ENCODE measurements at regions not wholly inside any gene's neighbourhood (a gene's known extent, or its start where the extent isn't known, plus 50 kb on each side); places are given as distances from the start of the nearest gene placed in this dataset.

DNA sequence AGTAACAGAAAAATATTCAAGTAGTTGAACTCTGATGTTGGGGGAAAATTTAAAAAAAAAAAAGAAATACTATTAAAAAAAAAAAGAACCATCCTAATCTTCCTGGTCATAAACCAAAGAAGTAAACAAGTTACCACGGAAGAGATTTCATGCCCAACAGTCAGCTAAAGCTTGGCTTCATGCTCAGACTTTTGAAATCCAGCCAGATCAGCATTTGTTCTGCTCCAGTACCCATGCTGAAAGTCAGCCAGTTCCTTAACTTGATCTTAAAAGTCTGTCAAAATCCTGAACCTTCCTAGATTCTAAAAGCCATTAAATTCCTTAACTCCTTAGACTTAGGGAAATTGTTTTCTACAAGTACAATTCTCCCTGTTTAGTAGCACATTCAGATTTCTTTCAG lies 908.7 kb upstream of the CDH9 start:
- ATAC-seq = no peak
- TF ChIP-seq ZC3H10 (CRISPR knock-in tag; IDR thresholded peaks at IDR 0.05) (no peak), ESRRG (CRISPR knock-in tag; IDR thresholded peaks at IDR 0.05) (no peak), ZNF8 (CRISPR knock-in tag; IDR thresholded peaks at IDR 0.05) (no peak), OSR1 (CRISPR knock-in tag; IDR thresholded peaks at IDR 0.05) (no peak), ZNF565 (CRISPR knock-in tag; conservative IDR thresholded peaks at IDR 0.05; ENCODE audit: low read depth) (no peak), GLIS3 (CRISPR knock-in tag; IDR thresholded peaks at IDR 0.05) (no peak), CSDC2 (CRISPR knock-in tag; IDR thresholded peaks at IDR 0.05) (no peak), TCF4 (CRISPR knock-in tag; IDR thresholded peaks at IDR 0.05; ENCODE audit: borderline replicate concordance) (no peak), ZNF70 (CRISPR knock-in tag; IDR thresholded peaks at IDR 0.05) (no peak), ISL1 (CRISPR knock-in tag; IDR thresholded peaks at IDR 0.05) (no peak), ZFP3 (CRISPR knock-in tag; IDR thresholded peaks at IDR 0.05) (no peak), TOX (CRISPR knock-in tag; IDR thresholded peaks at IDR 0.05; ENCODE audit: borderline replicate concordance) (no peak)
- TF ChIP-seq, protein P1, sequence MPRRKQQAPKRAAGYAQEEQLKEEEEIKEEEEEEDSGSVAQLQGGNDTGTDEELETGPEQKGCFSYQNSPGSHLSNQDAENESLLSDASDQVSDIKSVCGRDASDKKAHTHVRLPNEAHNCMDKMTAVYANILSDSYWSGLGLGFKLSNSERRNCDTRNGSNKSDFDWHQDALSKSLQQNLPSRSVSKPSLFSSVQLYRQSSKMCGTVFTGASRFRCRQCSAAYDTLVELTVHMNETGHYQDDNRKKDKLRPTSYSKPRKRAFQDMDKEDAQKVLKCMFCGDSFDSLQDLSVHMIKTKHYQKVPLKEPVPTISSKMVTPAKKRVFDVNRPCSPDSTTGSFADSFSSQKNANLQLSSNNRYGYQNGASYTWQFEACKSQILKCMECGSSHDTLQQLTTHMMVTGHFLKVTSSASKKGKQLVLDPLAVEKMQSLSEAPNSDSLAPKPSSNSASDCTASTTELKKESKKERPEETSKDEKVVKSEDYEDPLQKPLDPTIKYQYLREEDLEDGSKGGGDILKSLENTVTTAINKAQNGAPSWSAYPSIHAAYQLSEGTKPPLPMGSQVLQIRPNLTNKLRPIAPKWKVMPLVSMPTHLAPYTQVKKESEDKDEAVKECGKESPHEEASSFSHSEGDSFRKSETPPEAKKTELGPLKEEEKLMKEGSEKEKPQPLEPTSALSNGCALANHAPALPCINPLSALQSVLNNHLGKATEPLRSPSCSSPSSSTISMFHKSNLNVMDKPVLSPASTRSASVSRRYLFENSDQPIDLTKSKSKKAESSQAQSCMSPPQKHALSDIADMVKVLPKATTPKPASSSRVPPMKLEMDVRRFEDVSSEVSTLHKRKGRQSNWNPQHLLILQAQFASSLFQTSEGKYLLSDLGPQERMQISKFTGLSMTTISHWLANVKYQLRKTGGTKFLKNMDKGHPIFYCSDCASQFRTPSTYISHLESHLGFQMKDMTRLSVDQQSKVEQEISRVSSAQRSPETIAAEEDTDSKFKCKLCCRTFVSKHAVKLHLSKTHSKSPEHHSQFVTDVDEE (CRISPR knock-in tag; IDR thresholded peaks at IDR 0.05) = no peak
- TF ChIP-seq, protein P2, sequence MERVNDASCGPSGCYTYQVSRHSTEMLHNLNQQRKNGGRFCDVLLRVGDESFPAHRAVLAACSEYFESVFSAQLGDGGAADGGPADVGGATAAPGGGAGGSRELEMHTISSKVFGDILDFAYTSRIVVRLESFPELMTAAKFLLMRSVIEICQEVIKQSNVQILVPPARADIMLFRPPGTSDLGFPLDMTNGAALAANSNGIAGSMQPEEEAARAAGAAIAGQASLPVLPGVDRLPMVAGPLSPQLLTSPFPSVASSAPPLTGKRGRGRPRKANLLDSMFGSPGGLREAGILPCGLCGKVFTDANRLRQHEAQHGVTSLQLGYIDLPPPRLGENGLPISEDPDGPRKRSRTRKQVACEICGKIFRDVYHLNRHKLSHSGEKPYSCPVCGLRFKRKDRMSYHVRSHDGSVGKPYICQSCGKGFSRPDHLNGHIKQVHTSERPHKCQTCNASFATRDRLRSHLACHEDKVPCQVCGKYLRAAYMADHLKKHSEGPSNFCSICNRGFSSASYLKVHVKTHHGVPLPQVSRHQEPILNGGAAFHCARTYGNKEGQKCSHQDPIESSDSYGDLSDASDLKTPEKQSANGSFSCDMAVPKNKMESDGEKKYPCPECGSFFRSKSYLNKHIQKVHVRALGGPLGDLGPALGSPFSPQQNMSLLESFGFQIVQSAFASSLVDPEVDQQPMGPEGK (CRISPR knock-in tag; IDR thresholded peaks at IDR 0.05; ENCODE audit: borderline replicate concordance) = no peak
- TF ChIP-seq, protein P3, sequence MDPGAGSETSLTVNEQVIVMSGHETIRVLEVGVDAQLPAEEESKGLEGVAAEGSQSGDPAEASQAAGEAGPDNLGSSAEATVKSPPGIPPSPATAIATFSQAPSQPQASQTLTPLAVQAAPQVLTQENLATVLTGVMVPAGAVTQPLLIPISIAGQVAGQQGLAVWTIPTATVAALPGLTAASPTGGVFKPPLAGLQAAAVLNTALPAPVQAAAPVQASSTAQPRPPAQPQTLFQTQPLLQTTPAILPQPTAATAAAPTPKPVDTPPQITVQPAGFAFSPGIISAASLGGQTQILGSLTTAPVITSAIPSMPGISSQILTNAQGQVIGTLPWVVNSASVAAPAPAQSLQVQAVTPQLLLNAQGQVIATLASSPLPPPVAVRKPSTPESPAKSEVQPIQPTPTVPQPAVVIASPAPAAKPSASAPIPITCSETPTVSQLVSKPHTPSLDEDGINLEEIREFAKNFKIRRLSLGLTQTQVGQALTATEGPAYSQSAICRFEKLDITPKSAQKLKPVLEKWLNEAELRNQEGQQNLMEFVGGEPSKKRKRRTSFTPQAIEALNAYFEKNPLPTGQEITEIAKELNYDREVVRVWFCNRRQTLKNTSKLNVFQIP (CRISPR knock-in tag; IDR thresholded peaks at IDR 0.05; ENCODE audit: borderline replicate concordance, low read depth) = no peak
- TF ChIP-seq, protein P4, sequence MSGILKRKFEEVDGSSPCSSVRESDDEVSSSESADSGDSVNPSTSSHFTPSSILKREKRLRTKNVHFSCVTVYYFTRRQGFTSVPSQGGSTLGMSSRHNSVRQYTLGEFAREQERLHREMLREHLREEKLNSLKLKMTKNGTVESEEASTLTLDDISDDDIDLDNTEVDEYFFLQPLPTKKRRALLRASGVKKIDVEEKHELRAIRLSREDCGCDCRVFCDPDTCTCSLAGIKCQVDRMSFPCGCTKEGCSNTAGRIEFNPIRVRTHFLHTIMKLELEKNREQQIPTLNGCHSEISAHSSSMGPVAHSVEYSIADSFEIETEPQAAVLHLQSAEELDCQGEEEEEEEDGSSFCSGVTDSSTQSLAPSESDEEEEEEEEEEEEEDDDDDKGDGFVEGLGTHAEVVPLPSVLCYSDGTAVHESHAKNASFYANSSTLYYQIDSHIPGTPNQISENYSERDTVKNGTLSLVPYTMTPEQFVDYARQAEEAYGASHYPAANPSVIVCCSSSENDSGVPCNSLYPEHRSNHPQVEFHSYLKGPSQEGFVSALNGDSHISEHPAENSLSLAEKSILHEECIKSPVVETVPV (CRISPR knock-in tag; IDR thresholded peaks at IDR 0.05) = no peak
- TF ChIP-seq, protein P5, sequence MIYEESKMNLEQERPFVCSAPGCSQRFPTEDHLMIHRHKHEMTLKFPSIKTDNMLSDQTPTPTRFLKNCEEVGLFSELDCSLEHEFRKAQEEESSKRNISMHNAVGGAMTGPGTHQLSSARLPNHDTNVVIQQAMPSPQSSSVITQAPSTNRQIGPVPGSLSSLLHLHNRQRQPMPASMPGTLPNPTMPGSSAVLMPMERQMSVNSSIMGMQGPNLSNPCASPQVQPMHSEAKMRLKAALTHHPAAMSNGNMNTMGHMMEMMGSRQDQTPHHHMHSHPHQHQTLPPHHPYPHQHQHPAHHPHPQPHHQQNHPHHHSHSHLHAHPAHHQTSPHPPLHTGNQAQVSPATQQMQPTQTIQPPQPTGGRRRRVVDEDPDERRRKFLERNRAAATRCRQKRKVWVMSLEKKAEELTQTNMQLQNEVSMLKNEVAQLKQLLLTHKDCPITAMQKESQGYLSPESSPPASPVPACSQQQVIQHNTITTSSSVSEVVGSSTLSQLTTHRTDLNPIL (CRISPR knock-in tag; IDR thresholded peaks at IDR 0.05; ENCODE audit: low read depth) = no peak

DNA sequence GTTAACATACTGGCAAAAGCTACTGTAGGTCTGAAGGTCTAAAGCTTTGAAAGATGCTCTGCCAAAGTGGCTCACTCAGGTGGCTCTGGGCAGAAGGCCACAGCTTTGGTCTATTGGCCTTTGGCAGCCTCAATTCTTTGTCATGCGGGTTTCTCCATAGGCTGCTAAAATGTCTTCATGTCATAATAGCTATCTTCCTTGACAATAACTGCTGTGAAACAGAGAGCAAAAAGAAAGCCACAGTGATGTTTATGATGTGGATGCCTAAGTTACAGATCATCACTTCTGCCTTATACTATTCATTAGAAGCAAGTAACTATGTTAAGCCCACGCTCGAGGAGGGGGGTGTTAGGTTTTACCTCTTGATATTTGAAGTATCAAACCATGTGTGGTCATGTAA lies 906.1 kb upstream of the CDH9 start:
- no peak for ATAC-seq
- TF ChIP-seq SNAI2 (CRISPR knock-in tag; IDR thresholded peaks at IDR 0.05) (no peak), OSR1 (CRISPR knock-in tag; IDR thresholded peaks at IDR 0.05) (no peak)

DNA sequence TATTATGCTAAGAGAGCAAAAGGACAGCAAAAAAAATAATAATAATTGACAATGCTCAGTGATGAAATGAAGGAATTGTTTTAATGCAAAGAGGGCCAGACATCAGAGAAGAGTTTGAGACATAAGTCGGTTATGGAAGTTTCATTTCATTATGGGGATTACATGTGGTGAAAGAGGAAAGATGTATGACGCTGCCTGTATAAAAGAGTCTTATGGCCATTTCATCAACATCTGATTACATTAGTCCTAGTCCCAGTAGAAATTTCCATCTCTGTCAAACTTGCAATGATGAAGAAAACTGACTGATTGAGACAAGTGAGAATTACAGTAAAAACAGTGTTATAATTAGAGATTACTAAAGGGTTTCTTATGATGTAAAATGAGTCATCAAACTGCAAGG lies 900.6 kb upstream of the CDH9 start:
- no peak for ATAC-seq
- TF ChIP-seq, protein P5 (CRISPR knock-in tag; IDR thresholded peaks at IDR 0.05; ENCODE audit: low read depth) = no peak

DNA sequence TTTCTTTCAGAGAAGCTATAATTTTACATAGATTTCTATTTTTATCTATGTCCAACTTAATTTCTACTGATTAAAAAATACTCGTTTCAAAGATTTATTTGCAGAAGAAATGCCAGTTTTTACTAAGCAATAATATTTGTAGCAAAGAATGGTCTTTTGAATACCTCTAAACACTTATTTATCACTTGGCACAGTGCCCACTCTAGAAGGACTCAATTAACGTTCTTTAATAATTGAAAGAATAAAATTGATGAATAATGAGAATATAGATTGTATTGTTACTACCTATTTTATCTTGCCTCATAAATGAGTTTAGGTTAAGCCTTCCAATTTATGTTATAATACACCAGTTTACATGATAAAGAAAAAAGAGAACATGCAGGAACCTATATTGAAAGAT lies 889.7 kb upstream of the CDH9 start:
- no peak for ATAC-seq
- TF ChIP-seq BACH2 (CRISPR knock-in tag; IDR thresholded peaks at IDR 0.05; ENCODE audit: borderline replicate concordance) (no peak), ZFP3 (CRISPR knock-in tag; IDR thresholded peaks at IDR 0.05) (no peak), TOX (CRISPR knock-in tag; IDR thresholded peaks at IDR 0.05; ENCODE audit: borderline replicate concordance) (no peak), GLIS3 (CRISPR knock-in tag; IDR thresholded peaks at IDR 0.05) (no peak), ZNF565 (CRISPR knock-in tag; conservative IDR thresholded peaks at IDR 0.05; ENCODE audit: low read depth) (no peak), RARB (CRISPR knock-in tag; IDR thresholded peaks at IDR 0.05) (no peak), ESRRG (CRISPR knock-in tag; IDR thresholded peaks at IDR 0.05) (no peak), ZFP30 (CRISPR knock-in tag; IDR thresholded peaks at IDR 0.05) (no peak), ZNF70 (CRISPR knock-in tag; IDR thresholded peaks at IDR 0.05) (no peak)
- TF ChIP-seq, protein P4 (CRISPR knock-in tag; IDR thresholded peaks at IDR 0.05) = no peak
- TF ChIP-seq, protein P5 (CRISPR knock-in tag; IDR thresholded peaks at IDR 0.05; ENCODE audit: low read depth) = no peak
- TF ChIP-seq, protein P3 (CRISPR knock-in tag; IDR thresholded peaks at IDR 0.05; ENCODE audit: borderline replicate concordance, low read depth) = no peak

Measured in SK-N-SH treated with all-trans-retinoic acid at 6 μM for 48 hours (cell line).